NCI-H2107 (cell line): ENCODE measurements at regions not wholly inside any gene's neighbourhood (a gene's known extent, or its start where the extent isn't known, plus 50 kb on each side); places are given as distances from the start of the nearest gene placed in this dataset.

ENCODE experiments used
- DNase-seq: peaks from one replicate; lab custom pipeline; 2025; lab: John Stamatoyannopoulos, UW

DNA sequence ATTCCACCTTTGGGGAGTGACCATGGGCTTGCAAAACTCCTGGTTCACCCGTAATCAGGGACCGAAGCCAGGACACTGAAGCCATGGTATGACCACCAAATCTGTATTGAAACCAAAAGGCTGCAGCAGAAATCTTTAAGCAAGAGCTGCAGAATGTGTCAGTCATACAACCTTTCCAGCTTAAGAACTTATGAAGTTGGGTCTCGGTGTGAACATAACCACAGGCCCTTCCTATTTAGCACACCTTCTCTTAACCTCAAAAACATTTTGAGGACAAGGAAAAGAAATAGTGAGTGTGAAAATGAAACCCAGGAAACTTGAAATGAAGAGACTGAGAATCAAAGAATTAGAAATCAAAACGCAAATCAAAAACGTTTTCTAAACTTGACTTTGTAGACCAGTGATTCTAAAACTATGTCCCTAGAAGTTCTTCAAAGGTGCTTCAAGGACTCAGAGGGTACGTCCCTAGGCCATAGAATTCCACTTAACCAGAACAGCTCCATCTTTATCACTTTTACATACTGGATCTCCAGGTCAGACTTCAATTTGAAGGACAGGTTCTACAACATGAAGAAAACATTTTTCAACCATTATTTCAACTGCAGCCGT is 231.6 kb upstream of the GRIP1 start:
- no peak for DNase-seq

DNA sequence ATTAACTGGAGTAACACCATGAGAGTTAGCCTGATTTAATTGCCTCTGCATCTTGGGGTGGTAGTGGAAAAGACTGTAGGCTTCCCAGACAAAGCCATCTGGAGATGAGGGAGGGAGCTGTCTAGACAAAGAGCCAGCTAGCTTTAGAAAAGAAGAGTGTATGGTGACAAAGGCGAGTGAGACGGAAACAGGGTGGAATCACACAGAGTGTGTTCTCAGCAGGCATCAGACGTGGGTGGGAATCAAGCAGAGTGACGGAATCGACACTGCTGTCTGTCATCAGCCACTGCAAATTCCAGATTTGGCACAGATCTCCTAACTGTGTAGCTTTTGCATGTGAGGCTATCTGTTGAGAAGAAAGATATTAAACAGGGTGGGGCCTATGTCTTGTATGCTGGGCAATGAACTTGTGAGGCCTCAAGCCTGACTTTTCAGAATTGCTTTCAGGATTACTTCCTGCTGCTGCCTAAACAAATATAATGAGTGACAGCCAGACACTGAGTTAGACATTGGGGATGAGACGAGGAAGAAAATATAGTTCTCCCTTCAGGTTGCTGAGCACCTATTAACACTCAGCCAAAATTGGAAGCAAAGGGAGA is 236.5 kb upstream of the GRIP1 start:
- DNase-seq: no peak

DNA sequence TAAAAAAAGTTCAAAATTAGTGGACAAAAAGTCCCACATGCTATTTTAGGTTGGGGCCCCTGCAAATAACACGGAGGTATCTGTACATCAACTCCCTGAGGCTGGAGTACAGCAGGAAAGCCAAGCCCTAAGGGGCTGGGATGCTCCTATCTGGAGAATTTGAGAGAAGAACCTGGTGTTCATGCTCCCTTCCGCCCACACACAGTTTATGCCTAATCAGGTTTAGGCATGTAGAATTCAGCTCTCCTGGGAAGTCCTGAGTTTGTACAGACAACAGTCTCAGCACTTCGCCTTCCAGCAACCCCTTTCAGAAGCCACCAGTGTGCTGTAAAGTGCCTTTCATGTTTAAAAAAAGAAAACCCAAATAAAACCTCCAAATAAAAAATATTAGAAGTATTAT is 237.3 kb upstream of the GRIP1 start:
- DNase-seq: no peak

DNA sequence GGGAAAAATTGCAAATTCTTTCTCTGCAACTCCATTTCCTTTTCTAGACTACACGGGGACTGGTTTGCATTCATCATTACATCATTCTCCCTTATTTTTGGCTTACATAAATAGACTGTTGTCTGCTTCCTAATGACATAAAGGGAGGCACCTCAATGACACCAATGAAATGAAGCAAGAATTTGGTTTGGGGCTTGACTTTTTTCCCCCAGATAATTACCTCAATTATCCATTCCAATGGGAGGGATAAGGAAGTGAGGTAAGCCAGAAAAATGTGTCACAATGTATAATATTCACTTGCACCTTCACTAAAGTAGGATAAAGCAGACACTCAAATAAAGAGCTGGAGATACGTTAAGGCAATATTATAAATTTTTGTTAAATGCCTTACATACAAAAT is 240.6 kb upstream of the GRIP1 start:
- DNase-seq: no peak

DNA sequence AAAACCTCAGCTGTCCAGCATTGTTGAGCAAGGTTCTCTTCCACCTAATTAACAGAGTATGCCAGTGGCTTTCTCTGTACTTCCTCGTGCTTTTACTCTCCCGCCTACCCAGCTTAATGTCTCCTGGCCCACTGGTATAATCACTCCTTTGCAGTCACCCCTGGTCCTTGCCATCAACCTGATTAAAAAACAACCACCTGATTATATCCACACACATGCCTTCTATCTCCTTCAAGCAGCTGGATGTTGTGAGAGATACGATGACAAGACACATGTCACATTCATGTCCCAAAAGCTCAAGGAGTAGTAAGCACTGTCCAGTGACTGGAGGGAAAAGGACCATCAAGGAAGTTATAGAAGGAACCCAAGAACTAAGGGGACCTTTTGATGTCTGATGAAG is 241.3 kb upstream of the GRIP1 start:
- DNase-seq: no peak

DNA sequence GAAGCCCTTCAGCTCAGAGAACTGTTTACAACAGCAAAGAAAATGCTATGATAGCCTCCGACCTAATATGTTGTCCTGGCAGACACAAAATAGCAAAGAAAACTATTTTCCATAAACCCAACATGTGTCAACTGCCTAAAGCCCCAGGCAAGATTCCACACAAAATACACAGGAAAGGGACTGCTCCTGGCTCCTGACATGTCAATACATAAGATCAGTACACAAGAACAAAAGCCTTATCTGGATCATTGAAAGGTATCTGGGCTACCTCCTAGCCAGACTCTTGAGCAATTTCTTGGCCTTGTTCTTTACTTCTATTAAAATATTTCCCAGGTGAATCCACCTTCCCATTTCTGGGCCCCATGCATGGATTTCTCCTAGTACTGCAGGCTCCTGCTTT is 242.3 kb upstream of the GRIP1 start:
- DNase-seq: no peak

DNA sequence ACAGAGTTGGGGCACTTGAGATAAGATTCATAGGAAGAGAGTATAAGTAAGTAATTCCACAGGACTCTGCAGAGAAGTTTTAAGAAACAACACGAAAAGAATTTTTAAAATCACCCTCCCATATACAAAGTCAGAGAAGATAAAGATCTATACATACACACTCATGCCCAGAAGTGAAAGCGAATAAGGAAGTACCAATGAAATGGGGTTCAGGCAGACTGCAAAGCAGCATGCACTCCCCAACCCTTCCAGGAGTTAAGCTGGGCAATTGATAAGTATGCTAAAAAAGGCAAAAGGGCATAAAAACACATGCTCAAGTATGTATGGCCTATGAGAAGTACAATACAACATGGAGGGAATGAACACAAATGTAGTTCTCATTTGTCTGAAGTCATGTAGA is 246.2 kb upstream of the GRIP1 start:
- DNase-seq: no peak

DNA sequence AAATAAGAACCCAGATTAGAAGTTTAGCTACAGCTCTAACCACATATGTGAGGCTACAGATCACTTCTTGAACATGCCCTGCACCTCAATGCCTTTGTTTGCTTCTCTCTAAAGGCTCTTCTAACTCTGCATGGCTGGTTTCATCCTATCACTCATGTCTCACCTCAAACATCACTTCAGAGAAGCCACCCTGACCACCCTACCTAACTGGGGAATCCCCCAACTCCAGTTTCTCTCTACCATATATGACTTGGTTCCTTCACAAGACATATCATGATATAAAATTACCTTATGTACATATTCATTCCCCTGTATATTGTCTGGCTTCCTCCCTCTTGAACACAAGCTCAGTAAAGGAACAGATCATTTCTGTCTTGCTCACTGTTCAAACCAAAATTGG is 250.2 kb upstream of the GRIP1 start:
- DNase-seq: no peak

DNA sequence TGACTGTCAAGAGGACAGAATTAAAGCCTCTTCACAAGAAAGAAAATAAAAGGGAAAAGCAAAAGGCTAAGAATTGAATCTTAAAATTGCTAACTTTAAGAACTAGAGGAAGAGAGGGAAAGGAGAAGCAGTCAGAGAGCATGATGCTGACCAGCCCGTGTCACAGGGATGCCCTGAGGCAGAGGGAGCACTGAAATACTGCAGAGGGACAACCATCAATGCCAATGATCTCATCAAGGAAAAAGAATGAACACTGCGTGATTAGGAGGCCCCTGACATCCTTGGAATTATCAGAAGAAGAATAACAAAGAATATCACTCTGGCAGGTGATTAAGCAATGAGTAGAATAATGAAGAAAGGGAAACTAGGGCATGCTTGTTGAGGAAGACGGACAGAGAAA is 252.2 kb upstream of the GRIP1 start:
- no peak for DNase-seq

DNA sequence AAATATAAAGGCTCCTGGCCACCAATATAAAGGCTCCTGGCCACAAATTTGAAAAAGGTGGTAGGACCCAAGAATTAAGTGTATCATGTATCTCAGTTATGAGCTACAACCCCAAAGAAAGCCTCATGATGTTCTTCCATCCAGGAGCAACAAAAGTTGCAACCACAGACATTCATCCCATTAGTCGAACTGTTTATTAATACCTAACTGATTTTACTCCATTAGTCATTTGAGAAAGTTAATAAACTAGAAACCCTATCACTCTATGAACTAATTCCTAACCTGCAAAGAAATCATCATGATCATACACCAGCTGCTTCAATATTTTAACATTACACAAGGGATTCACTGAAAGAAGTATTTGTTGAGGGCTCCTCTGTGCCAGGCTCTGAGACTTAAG is 253.2 kb upstream of the GRIP1 start:
- DNase-seq: no peak

DNA sequence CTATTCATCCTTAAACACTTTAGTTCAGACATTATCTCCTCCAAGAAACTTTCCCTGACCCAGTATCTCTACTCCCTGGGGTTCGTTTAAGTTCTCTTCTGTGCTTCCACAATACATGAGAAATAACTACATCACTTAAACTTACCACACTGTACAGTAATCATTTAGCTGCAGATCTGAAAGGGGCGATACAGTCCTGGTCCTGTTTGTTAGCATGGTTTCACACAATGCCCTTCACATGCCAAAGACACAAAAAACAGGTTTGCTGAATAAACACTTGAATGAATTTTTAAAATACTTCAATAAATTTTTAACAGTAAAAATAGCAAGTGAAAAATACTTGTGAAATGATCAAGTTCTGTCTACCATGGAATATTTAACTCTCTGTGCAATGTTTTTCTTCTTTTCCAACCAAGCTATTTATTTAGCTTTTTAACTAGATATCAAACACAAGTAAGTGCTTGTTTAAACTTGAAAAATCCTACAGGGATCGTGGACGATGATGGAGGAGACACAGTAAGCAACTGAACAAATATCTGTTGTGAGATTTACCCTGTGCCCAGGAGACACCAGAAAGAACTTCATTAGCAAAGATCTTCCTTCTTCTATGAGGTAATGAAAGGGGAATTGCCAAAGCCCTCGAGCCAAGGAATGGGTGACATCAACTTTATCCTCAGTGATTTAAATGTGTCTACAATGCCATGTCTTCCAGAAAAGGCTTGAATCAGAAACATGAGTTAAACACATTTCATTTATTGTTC is 255.6 kb upstream of the GRIP1 start:
- no peak for DNase-seq

DNA sequence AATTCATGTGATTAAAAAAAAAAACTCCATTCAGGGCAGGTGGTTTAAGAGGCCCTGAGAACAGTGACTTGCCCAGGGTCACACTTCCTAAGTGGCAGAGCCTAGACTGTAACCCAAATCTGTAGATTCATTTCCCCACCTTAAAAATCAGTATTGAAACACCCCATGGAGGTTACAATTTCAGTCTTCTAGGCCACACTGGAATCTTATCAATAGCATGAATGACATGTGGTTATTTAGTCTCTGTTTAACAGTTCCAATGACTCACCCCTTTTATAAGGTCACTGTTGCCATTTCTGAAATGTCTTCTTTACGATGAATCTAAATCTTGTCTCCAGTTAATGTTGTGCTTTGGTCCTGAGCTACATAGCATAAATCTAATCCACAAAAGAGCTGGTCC is 262.3 kb upstream of the GRIP1 start:
- no peak for DNase-seq

DNA sequence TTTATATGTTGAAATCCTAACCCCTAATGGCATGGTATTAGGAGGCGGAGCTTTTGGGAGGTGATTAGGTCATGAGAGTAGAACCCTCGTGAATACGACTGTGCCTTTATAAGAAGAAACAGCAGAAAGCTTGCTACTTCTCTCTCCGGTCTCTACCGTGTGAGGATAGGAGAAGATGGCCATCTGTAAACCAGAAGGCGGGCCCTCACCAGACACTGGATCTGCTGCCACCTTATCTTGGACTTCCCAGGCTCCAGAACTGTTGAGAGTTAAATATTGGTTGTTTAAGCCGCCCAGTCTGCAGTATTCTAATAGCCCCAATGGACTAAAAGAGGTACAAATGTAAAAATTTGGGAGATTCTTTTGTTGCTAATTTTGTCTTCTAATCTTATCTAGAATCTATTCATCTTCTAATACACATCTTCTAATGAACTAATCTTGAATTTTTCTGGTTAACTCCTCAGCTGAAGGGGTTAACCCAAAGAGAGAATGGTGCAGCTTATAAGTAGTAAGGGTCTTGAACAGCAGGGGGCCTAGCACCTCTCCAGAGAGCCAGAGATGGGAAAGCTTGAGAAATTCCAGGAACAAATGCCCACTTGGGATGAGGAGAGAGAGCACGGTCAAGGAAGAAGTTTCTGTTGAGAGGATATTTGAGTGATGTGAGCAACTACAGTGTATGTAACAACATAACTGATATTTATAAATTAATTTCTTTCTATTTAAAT is 264.0 kb upstream of the GRIP1 start:
- DNase-seq: no peak

DNA sequence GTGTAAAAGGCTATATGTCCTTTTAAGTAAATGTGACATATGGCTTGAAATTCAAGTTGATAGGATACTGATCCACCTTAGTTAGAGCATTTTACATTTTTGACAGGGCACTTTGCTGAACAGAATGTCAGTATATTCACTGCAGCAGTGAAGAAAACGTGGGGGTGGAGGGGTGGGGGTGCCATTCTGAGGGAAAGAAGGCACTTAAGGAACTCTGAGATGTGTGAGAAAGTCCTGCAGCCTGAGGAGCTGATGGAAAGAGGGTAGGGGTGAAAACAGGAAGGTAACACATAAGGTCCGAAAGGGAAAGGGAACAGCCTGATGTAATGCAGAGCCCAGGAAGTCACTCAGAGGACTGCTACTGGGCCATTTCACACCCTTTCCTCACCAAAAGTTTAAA is 265.5 kb upstream of the GRIP1 start:
- no peak for DNase-seq

DNA sequence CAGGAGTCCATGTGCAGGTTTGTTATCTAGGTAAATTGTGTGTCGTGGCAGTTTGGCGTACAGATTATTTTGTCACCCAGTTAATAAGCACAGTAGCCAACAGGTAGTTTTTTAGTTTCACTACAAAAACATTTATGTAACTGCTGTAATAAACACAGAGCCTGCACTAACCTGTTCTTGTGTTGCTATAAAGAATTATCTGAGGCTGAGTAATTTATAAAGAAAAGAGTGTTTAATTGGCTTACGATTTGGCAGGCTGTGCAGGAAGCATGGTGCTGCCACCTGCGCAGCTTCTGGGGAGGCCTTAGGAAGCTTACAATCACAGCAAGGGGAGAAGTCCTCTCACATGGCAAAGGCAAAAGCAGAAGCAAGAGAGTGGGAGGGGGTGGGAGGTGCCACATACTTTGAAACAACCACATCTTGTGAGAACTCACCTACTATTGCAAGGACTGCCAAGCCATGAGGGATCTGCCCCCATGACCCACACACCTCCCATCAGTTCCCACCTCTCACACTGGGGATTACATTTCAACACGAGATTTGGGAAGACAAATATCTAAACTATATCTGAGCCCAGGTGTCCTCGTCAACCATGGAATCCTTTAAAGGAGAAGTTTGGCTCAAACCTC is 266.4 kb upstream of the GRIP1 start:
- DNase-seq: no peak

DNA sequence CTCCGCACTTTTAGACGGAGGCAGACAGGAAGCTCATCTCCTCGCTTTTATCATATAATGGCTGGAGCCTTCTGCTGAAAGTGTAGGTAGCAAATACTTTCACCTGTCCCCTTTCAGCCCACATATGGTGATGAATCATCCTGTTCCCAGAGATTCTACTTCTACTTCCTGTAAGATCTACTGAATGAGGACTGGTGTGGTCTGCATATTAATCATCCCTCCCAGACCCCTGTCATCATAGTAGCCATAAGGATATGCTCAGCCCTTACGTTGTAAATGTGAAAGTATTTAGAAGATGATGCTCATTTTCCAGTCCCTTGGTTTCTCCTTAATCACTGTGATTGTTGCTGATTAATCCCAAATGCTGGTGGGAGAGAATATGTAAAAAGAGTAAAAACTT is 268.2 kb upstream of the GRIP1 start:
- no peak for DNase-seq

DNA sequence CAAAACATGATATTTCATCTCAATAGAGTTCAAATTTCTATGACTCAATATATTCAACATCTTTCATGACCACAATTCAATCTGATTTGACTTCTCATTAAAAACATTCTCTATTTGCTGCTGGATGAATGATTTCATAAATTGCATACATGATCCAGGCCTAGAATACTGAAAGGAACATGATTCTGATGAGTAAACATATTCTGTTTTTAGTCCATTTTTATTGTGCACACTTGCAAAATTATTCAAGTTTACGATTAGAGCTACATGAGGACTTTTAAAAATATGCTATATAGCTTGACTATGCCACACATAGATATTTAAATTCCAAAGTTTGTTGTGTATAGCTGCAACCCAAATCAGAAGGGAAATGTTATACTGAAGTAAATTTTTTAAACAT is 273.8 kb upstream of the GRIP1 start:
- no peak for DNase-seq

DNA sequence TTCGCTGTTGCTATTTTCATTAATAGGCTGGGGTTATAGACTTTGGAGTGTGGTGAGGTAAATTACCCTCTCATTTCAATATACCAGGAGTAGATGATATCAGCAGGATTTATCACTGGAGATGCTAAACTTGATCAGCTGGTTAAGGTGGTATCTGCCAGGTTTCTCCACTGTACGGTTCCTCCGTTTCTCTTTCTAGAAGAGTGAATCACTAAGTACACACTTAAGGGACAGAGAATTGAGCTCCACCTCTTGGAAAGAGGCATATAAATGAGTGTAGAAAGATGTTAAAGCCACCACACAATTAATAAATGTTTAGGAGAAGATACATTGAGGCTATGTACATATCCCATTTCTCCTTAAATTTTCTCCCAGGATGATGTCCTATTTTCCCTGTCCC is 277.4 kb upstream of the GRIP1 start:
- DNase-seq: no peak

DNA sequence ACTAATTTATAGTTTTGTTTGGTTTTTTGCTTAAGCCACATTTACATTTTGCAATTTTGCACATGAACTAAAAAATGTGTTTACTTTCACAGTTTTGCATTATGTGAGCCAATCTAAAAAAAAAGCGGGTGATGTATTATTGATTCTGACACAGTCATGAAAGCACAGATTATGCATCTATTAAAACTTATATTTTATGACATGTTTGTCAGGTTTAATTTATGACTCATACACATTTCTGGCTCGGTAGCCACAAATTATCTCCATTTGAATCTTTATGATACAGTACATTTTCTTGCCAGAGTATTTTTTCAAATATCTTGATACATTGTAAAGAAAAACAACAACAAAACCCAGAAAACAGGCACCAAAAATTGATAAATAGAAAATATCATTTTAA is 280.4 kb upstream of the GRIP1 start:
- no peak for DNase-seq

DNA sequence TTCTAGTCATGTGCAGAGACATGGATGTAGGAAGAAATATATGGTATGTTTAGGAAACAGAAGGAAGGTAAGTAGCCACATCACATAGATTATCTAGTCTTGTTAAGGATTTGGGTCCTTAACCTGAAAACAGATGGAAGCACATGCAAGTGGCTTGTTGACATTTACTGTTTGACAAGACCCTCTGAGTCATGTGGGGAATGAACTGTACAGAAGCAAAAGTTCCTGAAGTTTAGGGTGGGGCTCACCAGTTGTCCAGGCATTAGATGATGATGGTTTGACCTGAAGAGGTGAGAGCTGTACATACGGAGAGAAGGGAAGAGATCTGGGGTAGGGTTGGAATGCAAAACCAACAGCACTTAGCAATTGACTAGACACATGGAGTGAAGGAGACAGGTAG is 281.1 kb upstream of the GRIP1 start:
- DNase-seq: no peak

DNA sequence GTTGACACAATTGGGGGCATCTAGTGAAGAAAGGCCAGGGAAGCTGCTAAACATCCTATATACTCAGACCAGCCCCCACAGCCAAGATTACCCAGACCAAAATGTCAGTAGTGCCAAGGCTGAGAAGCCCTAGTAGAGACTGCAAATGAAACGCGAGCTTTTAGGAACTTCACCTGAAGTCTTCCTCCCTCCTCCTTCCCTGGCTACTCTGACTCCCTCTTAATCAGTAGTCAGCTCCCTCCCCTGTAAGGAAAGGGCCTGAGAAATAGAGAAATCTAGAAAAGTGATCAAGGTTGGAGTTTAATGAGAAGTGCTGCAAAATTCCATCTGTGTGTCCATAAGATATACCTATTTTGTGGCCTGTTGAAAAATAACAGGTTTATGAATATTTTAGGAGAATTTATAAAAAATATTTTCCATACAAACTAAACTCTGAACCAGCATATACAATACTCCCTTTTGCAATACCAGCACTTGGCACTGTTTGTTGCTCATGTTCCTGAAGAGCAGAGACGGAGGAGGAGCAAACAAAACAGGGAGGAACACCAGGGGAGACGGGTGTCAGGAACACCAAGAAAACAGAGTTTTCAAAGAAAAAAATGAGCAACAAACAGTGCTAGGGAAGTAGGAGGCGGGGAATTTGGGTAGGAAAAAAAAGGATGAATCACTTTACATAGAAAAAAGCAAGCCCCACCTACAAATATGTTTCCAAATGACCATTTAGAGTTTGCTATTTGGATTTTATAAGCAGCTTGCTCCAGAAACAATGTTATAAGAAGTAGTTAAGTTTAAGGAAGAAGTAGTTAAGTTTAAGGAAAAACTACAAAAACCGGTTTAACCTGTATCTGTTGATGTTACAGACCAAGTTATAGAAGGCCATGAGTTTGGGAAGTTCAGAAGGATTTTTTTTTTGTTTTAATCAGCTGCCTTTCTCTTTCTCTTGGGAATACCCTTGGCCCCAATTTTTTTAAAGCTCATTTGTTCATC is 282.1 kb upstream of the GRIP1 start:
- no peak for DNase-seq
